ENCODE measurements at regions not wholly inside any gene's neighbourhood (a gene's known extent, or its start where the extent isn't known, plus 50 kb on each side); places are given as distances from the start of the nearest gene placed in this dataset.

GRCh38 chr3:157767607-157768006 lies 264.4 kb upstream of the VEPH1 start:
- intact Hi-C loops (cut with DNase I), result no loop called here
- H3K27ac ChIP-seq, result no peak overlapping the region
- no peaks in the 10 kb centered on the region for H3K36me3 ChIP-seq (ENCODE audit: insufficient read depth in 1 of 2, low read depth in 1 of 2)
- no peak for TF ChIP-seq CTCF (IDR thresholded peaks at IDR 0.05)
- no peak for ATAC-seq
- no peaks in the 10 kb centered on the region for H3K4me1 ChIP-seq
- no peak for DNase-seq
- no peaks in the 10 kb centered on the region for H3K27me3 ChIP-seq (ENCODE audit: insufficient read depth in 3 of 3, low read length in 2 of 3)
- no peak overlapping the region for H3K4me3 ChIP-seq
- H3K9me3 ChIP-seq, result no peaks in the 10 kb centered on the region
- WGBS, 3 donors, result 91 to 100% (median 95%) methylated on average over 1 of the region's 1 CpG

- Histone ChIP-seq H3K27ac (no peak overlapping the region), H3K9me3 (no peaks in the 10 kb centered on the region), H3K27me3 (ENCODE audit: insufficient read depth in 3 of 3, low read length in 2 of 3) (no peaks in the 10 kb centered on the region), H3K4me1 (no peaks in the 10 kb centered on the region), H3K36me3 (ENCODE audit: insufficient read depth in 1 of 2, low read depth in 1 of 2) (no peaks in the 10 kb centered on the region), H3K4me3 (no peak overlapping the region)
- ATAC-seq (no peak), DNase-seq (no peak)
- intact Hi-C loops (cut with DNase I), result no loop called here
- no peak for TF ChIP-seq CTCF (IDR thresholded peaks at IDR 0.05)
Observed at GRCh38 chr3:157763644-157764043, 260.4 kb upstream of the VEPH1 start.

DNA sequence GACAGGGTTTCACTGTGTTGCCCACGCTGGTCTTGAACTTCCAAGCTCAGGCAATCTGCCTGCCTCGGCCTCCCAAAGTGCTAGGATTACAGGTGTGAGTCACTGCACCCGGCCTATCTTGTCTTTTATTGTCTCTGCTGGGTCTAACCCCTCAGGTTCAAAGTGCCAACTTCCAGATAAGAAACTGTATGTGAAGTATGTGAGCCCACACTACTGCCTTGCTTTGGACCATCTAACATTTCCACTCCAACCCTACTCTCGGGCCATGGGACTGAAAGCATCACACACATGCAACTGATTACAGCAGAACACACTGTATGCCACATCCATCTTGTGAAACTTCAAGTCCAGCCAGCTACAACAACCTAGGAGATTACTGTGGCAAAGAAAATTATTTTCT lies 256.1 kb upstream of the VEPH1 start:
- WGBS, 3 donors, result 66 to 73% (median 73%) methylated on average over 4 of the region's 4 CpGs

GRCh38 chr3:157755233-157755632 lies 252.0 kb upstream of the VEPH1 start:
- intact Hi-C loops (cut with DNase I), result no loop called here
- 64 to 72% (median 66%) methylated on average over 5 of the region's 5 CpGs for WGBS, 3 donors
- DNase-seq, result no peak
- Histone ChIP-seq H3K9me3 (no peaks in the 10 kb centered on the region), H3K4me3 (no peak overlapping the region), H3K27me3 (ENCODE audit: insufficient read depth in 3 of 3, low read length in 2 of 3) (no peaks in the 10 kb centered on the region), H3K36me3 (ENCODE audit: insufficient read depth in 1 of 2, low read depth in 1 of 2) (no peaks in the 10 kb centered on the region), H3K27ac (no peak overlapping the region), H3K4me1 (no peaks in the 10 kb centered on the region)
- TF ChIP-seq CTCF (IDR thresholded peaks at IDR 0.05), result no peak
- ATAC-seq, result no peak

More for the DNA sequence above, 256.1 kb upstream of the VEPH1 start:
- H3K9me3 ChIP-seq, result no peaks in the 10 kb centered on the region
- TF ChIP-seq CTCF (IDR thresholded peaks at IDR 0.05), result no peak
- H3K4me1 ChIP-seq, result no peaks in the 10 kb centered on the region
- H3K27ac ChIP-seq, result no peak overlapping the region
- no peaks in the 10 kb centered on the region for H3K36me3 ChIP-seq (ENCODE audit: insufficient read depth in 1 of 2, low read depth in 1 of 2)
- no peak overlapping the region for H3K4me3 ChIP-seq
- no peaks in the 10 kb centered on the region for H3K27me3 ChIP-seq (ENCODE audit: insufficient read depth in 3 of 3, low read length in 2 of 3)
- ATAC-seq, result no peak
- intact Hi-C loops (cut with DNase I), result no loop called here
- DNase-seq, result no peak

DNA sequence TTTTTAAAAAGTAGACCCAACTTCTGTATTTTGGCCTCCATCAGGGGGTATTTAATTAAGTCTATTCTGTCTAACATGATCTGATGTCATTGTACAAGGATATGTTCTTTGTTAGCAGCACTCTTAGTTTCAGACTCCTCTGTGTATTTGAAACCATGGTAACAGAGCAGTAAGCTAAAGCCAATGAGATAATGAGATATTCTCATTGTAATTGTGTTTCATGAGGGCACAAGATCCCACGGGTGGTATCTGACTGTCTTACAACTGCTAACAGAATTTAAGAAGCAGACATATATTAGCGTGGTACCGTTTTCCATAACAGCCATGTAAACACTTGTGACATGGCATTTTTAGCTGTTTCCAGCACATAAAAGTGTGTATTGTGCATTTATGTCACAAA lies 251.2 kb upstream of the VEPH1 start:
- H3K27me3 ChIP-seq (ENCODE audit: insufficient read depth in 3 of 3, low read length in 2 of 3), result no peaks in the 10 kb centered on the region
- no peaks in the 10 kb centered on the region for H3K4me1 ChIP-seq
- H3K36me3 ChIP-seq (ENCODE audit: insufficient read depth in 1 of 2, low read depth in 1 of 2), result no peaks in the 10 kb centered on the region
- no peak for DNase-seq
- no peak overlapping the region for H3K4me3 ChIP-seq
- ATAC-seq, result no peak
- no peak for TF ChIP-seq CTCF (IDR thresholded peaks at IDR 0.05)
- H3K27ac ChIP-seq, result no peak overlapping the region
- no peaks in the 10 kb centered on the region for H3K9me3 ChIP-seq
- intact Hi-C loops (cut with DNase I), result no loop called here
- 45 to 51% (median 47%) methylated on average over 3 of the region's 3 CpGs for WGBS, 3 donors

Data from psoas muscle (tissue), 7 donors.